Breast epithelium (tissue), 4 donors: ENCODE measurements at regions not wholly inside any gene's neighbourhood (a gene's known extent, or its start where the extent isn't known, plus 50 kb on each side); places are given as distances from the start of the nearest gene placed in this dataset.
A peak's percentile ranks its signal among the peaks of the same experiment; 100 is the strongest.

Experiments used
- DNase-seq, 2 donors: peaks; one replicate each; pipeline ENCODE4 v3.0.0-alpha.2; 2019; ENCODE audit warnings: low spot score in 2 of 2
- H3K27ac ChIP-seq, 2 donors: fragments of 200-600 bp; sonication (generic) in 1 of 2; one replicate each; pipeline ENCODE4 v1.5.1; 2016 to 2019; ENCODE audit warnings: mild to moderate bottlenecking in 1 of 2
- H3K27me3 ChIP-seq, 2 donors: fragments of 200-600 bp; sonication (generic) in 1 of 2; one replicate each; pipeline versions ENCODE4 v1.5.1 to v1.6.0; 2017 to 2019; ENCODE audit warnings: control low read depth in 1 of 2, mild to moderate bottlenecking in 1 of 2
- H3K36me3 ChIP-seq: fragments of 200-600 bp; one replicate; pipeline ENCODE4 v1.5.1; 2019
- H3K4me1 ChIP-seq, 2 donors: fragments of 200-600 bp; sonication (generic); one replicate each; pipeline ENCODE4 v1.5.1; 2016 to 2019; ENCODE audit warnings: control low read depth in 1 of 2
- H3K4me3 ChIP-seq, 3 donors: fragments of 200-600 bp; sonication (generic); 1 replicate in 2 of 3; 2 replicates in 1 of 3; pipeline ENCODE4 v1.5.1; 2016 to 2019; ENCODE audit warnings: mild to moderate bottlenecking in 3 of 3, moderate library complexity in 2 of 3
- H3K9me3 ChIP-seq, 2 donors: fragments of 200-600 bp; sonication (generic) in 1 of 2; one replicate each; pipeline ENCODE4 v1.5.1; 2016 to 2019; ENCODE audit warnings: control low read depth in 1 of 2
- CTCF ChIP-seq, 3 donors: fragments of 450-650 bp; IDR thresholded peaks; one replicate each; pipeline ENCODE4 v1.5.1; 2016 to 2017; ENCODE audit warnings: antibody characterized with exemption in 3 of 3, mild to moderate bottlenecking in 3 of 3, moderate library complexity in 3 of 3
- POLR2A ChIP-seq: fragments of 450-650 bp; IDR thresholded peaks from one replicate; pipeline ENCODE4 v1.6.1; 2016; ENCODE audit warnings: antibody characterized with exemption, mild to moderate bottlenecking, moderate library complexity
- POLR2AphosphoS5 ChIP-seq, 3 donors: sonication (generic); formaldehyde crosslinking; IDR thresholded peaks; one replicate each; pipeline ENCODE4 v1.6.1; 2017; ENCODE audit warnings: antibody characterized with exemption in 3 of 3
- intact Hi-C: fragments of 100-400 bp; cut with DNase I; formaldehyde crosslinking; loops from one replicate; pipeline ENCODE4 v1.15.1; 2023; ENCODE audit warnings: low total_unique reads

DNA sequence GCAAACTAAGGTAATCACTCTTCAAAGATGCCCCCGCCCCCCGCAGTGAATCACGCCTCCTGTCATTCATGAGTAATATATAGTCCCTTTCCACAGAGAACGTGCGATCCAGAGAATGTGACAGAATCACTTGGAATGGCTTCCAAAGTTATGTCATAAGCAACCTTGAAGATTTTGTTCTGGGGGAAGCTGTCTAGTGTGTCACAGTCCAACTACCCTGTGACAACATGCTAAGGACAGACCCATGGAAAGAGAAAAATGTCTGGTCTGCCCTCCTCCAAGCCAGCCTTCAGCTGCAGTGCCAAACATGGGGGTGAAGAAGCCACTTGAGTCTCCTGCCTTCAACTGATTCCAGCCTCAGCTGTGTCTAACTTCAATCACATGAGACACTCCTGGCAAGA is 259.1 kb downstream of the SS18 start:
- Histone ChIP-seq H3K27me3 (no peaks in the 10 kb centered on the region), H3K9me3 (no peaks in the 10 kb centered on the region), H3K4me1 (no peaks in the 10 kb centered on the region), H3K4me3 (no peak overlapping the region), H3K27ac (no peak overlapping the region), H3K36me3 (no peaks in the 10 kb centered on the region)
- DNase-seq = no peak
- TF ChIP-seq POLR2A (no peak), CTCF (IDR thresholded peaks at IDR 0.05) (no peak), POLR2AphosphoS5 (IDR thresholded peaks at IDR 0.05) (no peak)
- intact Hi-C loops = no loop called here

GRCh38 chr18:25830787-25831186 is 259.6 kb downstream of the SS18 start:
- Histone ChIP-seq H3K27ac (no peak overlapping the region), H3K4me1 (no peaks in the 10 kb centered on the region), H3K4me3 (no peak overlapping the region), H3K9me3 (no peaks in the 10 kb centered on the region), H3K27me3 (no peaks in the 10 kb centered on the region), H3K36me3 (no peaks in the 10 kb centered on the region)
- intact Hi-C loops = no loop called here
- DNase-seq = no peak
- TF ChIP-seq CTCF (IDR thresholded peaks at IDR 0.05) = no peak
- no peak for TF ChIP-seq POLR2AphosphoS5 (IDR thresholded peaks at IDR 0.05)
- TF ChIP-seq POLR2A = no peak

GRCh38 chr18:25827961-25828561 is 262.4 kb downstream of the SS18 start:
- no peaks in the 10 kb centered on the region for H3K4me1 ChIP-seq
- H3K9me3 ChIP-seq = peaks cover 0 to 6% of the 10 kb centered on the region in 2 donors
- H3K36me3 ChIP-seq = no peaks in the 10 kb centered on the region
- no peak for DNase-seq
- H3K27ac ChIP-seq = peak overlapping the region in 1 of 2 donors; percentile 3
- H3K4me3 ChIP-seq = peak overlapping the region; percentile 1 to 43 (median 25)
- H3K27me3 ChIP-seq = no peaks in the 10 kb centered on the region
- no peak for TF ChIP-seq CTCF (IDR thresholded peaks at IDR 0.05)
- no peak for TF ChIP-seq POLR2AphosphoS5 (IDR thresholded peaks at IDR 0.05)
- no peak for TF ChIP-seq POLR2A
- intact Hi-C loops = no loop called here

- intact Hi-C loops = no loop called here
- Histone ChIP-seq H3K4me3 (no peak overlapping the region), H3K27ac (peak overlapping the region in 1 of 2 donors; percentile 3), H3K27me3 (no peaks in the 10 kb centered on the region), H3K36me3 (no peaks in the 10 kb centered on the region), H3K9me3 (peaks cover 0 to 6% of the 10 kb centered on the region in 2 donors), H3K4me1 (no peaks in the 10 kb centered on the region)
- TF ChIP-seq CTCF (IDR thresholded peaks at IDR 0.05) (no peak), POLR2AphosphoS5 (IDR thresholded peaks at IDR 0.05) (no peak), POLR2A (no peak)
- no peak for DNase-seq
These were observed 263.2 kb downstream of the SS18 start for GRCh38 chr18:25827228-25827627.

DNA sequence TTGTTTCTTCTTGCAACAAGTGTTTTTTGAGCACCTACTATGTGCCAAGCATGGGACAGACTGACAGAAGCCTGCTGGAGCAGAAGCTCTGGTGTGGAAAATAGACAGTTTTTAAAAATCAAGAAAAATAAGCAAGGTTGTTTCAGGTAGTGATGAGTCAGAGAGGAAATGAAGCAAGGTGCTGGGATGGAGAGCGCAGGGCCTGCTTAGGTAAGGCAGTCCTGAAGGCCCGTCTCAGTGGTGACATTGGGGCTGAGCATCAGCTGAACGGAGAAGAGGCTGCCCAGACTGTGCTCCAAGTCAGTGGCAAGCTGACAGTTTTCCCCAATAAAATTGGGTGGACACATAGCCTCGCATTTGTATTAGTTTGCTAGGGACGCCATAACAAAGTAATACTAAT is 263.6 kb downstream of the SS18 start:
- DNase-seq = no peak
- TF ChIP-seq POLR2AphosphoS5 (IDR thresholded peaks at IDR 0.05) = no peak
- no peak for TF ChIP-seq CTCF (IDR thresholded peaks at IDR 0.05)
- no peak for TF ChIP-seq POLR2A
- H3K4me3 ChIP-seq = no peak overlapping the region
- no peak overlapping the region for H3K27ac ChIP-seq
- intact Hi-C loops = no loop called here
- no peaks in the 10 kb centered on the region for H3K27me3 ChIP-seq
- no peaks in the 10 kb centered on the region for H3K36me3 ChIP-seq
- no peaks in the 10 kb centered on the region for H3K4me1 ChIP-seq
- peaks cover 0 to 6% of the 10 kb centered on the region in 2 donors for H3K9me3 ChIP-seq
